H54 (cell line): ENCODE measurements at regions not wholly inside any gene's neighbourhood (a gene's known extent, or its start where the extent isn't known, plus 50 kb on each side); places are given as distances from the start of the nearest gene placed in this dataset.
A peak's percentile ranks its signal among the peaks of the same experiment; 100 is the strongest.

Source experiments
- DNase-seq: peaks from one replicate; pipeline ENCODE4 v3.0.0; 2011; ENCODE audit warnings: low spot score, mixed read lengths; ENCODE audit not compliant: insufficient read length
- FAIRE-seq: peaks from 3 replicates; lab custom pipeline; 2011; peaks lifted over from hg19 to GRCh38; lab: Jason Lieb, UNC
- POLR2A ChIP-seq: IDR thresholded peaks from 2 replicates; pipeline ENCODE4 v1.6.1; 2011; ENCODE audit warnings: low read depth, mild to moderate bottlenecking, low read length

DNA sequence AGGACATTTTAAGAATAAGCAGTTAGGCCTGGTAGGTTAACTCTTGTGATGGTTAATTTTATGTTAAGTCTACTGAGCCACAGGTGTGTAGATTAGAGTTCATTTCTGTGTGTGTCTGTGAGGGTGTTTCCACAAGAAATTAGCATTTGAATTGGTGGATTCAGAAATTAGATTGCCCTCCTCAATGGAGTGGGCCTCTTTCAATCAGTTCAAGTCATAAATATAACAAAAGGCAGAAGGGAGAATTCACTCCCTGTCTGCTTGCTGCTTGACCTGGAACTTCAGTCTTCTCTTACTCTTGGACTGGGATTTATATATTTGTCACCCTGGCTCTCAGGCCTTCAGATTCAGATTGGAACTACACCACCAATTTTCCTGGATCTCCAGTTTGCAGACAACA is 55.3 kb upstream of the POM121L12 start:
- no peak for TF ChIP-seq POLR2A
- FAIRE-seq, result no peak
- DNase-seq, result no peak

GRCh38 chr7:52973126-52973525 is 62.3 kb upstream of the POM121L12 start:
- no peak for TF ChIP-seq POLR2A
- no peak for DNase-seq
- FAIRE-seq, result no peak

GRCh38 chr7:52962402-52963076 is 72.9 kb upstream of the POM121L12 start:
- DNase-seq (no peak), FAIRE-seq (no peak)
- TF ChIP-seq POLR2A, result no peak

DNA sequence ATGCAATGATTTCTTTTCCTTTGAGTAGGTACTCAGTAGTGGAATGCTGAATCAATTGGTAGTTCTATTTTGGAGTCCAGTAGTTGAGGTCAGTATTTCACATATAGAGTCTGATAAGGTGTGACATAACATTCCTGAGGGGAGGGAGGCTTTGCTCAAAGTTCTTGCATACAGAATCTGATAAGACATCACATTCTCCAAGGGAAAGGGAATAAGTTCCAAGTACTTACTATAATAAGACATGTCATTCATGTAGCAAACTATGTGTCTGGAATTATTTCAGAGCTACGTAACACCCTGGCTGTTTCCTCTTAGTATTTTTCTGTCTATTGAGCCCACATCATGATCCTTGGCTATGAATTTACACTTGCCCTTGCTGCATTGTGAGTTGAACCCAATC is 74.3 kb upstream of the POM121L12 start:
- TF ChIP-seq POLR2A, result no peak
- DNase-seq (no peak), FAIRE-seq (no peak)

DNA sequence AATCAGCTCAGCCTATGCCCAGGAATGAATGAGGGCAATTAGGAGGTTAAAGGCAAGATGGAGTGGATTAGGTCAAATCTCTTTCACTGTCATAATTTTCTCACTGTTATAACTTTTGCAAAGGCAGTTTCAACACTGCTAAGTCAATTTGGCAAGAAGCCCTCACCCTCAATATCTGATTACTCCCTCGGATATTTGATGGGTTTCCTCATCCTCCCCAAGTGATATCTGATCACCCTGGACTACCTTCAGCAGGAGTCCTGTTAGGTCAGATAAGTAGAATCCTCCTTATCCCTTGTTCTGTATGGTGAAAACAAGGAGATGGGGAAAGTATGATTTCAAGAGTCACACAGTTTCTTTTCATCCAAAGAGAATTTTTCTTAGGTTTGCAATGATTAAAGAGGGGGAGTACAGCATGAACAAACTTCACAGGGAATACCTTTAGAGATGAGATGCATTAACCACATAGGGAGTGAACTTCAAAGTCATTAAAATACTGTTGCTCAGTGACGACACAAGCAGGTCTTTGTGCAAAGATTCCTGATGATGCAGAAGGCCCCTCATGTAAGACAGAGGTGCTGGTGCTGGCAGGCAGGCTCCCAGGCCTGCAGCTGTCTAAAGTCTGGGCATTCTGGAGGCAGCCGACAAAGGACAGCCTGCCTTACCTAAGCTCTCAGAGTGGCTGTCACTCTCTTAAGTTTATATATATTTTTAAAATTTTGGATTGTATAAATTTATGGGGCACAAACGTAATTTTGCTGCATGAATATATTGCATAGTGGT is 75.4 kb upstream of the POM121L12 start:
- FAIRE-seq (no peak), DNase-seq (no peak)
- no peak for TF ChIP-seq POLR2A

DNA sequence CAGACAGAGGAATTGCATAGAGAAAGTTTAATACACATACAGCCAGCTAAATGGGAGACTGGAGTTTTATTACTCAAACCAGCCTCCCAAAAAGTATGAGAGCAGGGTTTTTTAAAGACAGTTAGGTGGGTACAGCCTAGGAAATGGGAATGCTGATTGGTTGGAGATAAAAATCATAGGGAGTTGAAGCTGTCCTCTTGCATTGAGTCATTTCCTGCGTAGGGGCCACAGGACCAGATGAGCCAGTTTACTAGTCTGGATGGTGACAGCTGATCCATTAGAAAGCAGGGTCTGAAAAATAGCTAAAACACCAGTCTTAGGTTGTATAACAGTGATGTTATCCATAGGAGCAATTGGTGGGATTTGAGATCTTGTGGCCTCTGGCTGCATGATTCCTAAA is 76.1 kb upstream of the POM121L12 start:
- TF ChIP-seq POLR2A, result no peak
- FAIRE-seq, result peak; percentile 94
- peak; percentile 22 for DNase-seq

DNA sequence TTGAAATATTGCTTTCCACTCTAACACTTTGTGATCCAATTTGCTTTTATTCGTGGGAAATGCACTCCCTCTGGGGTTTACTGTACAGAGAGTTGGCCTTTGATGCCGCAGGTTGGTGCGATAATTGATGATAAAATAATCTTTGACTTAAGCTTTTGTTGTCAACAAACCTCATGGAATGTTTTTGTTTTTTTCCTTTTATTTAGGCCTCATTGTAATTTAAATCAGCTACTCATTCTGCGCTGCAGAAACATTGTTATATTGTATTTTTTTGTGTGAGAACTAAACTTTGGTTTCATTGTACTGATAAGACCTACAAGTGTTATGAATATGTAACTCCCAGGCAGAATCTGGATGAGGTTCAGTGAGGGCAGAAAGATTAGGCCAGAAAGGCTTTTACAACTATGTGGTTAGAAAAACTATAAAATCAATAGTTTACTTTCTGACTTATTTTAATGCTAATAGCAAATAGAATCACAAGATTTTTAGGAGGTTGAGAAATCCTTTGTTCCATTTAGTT is 76.8 kb upstream of the POM121L12 start:
- FAIRE-seq (no peak), DNase-seq (no peak)
- no peak for TF ChIP-seq POLR2A

GRCh38 chr7:52956379-52956915 is 79.0 kb upstream of the POM121L12 start:
- peak; percentile 58 for FAIRE-seq

DNA sequence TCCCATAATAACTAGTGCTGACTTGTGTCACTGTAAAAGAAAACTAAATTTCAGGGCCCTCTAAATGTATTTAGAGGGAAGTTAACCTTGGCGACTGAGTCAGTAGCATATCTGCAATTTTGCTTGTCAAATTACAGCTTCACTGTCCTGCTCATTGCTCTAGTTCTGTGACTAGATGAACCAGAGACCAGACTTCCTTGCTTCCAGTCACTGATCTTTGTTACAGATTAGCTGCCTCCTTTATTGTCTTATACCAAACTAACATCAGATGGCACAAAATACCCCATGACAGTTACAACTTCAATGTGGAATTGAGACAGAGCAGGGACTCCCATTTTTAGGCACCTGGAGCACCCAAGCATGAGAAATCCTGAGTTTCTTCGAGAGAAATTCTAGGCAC is 79.9 kb upstream of the POM121L12 start:
- FAIRE-seq, result peak; percentile 89
- no peak for DNase-seq
- no peak for TF ChIP-seq POLR2A

More at GRCh38 chr7:52956379-52956915, 79.0 kb upstream of the POM121L12 start:
- no peak for TF ChIP-seq POLR2A
- DNase-seq, result no peak

- DNase-seq (peak; percentile 35), FAIRE-seq (peak; percentile 98)
- TF ChIP-seq POLR2A, result no peak
Observed at GRCh38 chr7:52944921-52945320, 90.5 kb upstream of the POM121L12 start.

GRCh38 chr7:52940481-52940880 is 95.0 kb upstream of the POM121L12 start:
- FAIRE-seq (no peak), DNase-seq (no peak)
- TF ChIP-seq POLR2A, result no peak

GRCh38 chr7:52938455-52939133 is 96.8 kb upstream of the POM121L12 start:
- FAIRE-seq (no peak), DNase-seq (no peak)
- TF ChIP-seq POLR2A, result no peak

- TF ChIP-seq POLR2A, result no peak
- DNase-seq (no peak), FAIRE-seq (no peak)
Observed at GRCh38 chr7:52936750-52937149, 98.7 kb upstream of the POM121L12 start.

DNA sequence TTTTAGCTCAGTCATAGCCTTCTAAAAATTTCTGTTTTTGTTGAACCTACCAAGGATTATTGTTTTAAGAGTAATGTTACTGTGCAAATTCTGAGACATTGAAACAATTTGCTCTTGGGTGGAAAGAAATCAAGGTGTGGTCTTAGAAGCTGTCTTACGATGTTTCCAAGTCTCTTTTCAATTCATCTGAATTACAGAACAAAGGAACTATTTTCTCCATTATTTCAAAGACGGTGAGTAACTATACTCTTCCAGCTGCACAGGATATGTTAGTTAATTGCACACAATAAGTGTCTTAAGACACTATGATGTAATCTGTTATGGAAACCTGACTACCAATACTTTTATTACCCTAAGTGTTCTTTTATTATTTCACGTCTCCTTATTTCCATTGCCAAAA is 106.8 kb upstream of the POM121L12 start:
- no peak for TF ChIP-seq POLR2A
- peak; percentile 15 for FAIRE-seq
- no peak for DNase-seq
